H1 (cell line): ENCODE measurements at regions not wholly inside any gene's neighbourhood (a gene's known extent, or its start where the extent isn't known, plus 50 kb on each side); places are given as distances from the start of the nearest gene placed in this dataset.

Source experiments
- CTCF ChIA-PET: fragments of 300-600 bp; sonication (Branson Sonifier 250); formaldehyde crosslinking; loops from one replicate; lab custom pipeline; 2021; ENCODE audit not compliant: partially characterized antibody; lab: Charles Lee
- POLR2A ChIA-PET: fragments of 300-600 bp; sonication (Branson Sonifier 250); formaldehyde crosslinking; loops from one replicate; lab custom pipeline; 2021; ENCODE audit warnings: inconsistent platforms; ENCODE audit not compliant: partially characterized antibody; lab: Charles Lee
- DNase-seq, 2 experiments: peaks; one replicate each; pipeline versions ENCODE4 v3.0.0 to v3.0.0-alpha.2; 2010 to 2022; ENCODE audit warnings: low spot score in 2 of 2, low read depth in 1 of 2, mixed read lengths in 1 of 2
- FAIRE-seq: peaks from 2 replicates; lab custom pipeline; 2011; peaks lifted over from hg19 to GRCh38; lab: Jason Lieb, UNC
- H2AFZ ChIP-seq: 2 replicates; pipeline ENCODE4 v1.8.1; 2012; ENCODE audit warnings: low read length, inconsistent platforms
- H2AK5ac ChIP-seq: 2 replicates; pipeline ENCODE4 v1.6.1; 2013; ENCODE audit warnings: low read depth, low read length
- H2BK120ac ChIP-seq: replicated peaks from 2 replicates; pipeline ENCODE3; 2013; ENCODE audit warnings: low read depth, low read length, inconsistent platforms
- H2BK12ac ChIP-seq: 2 replicates; pipeline ENCODE4 v1.6.1; 2013; ENCODE audit warnings: low read depth, low read length
- H2BK15ac ChIP-seq: 2 replicates; pipeline ENCODE4 v1.6.1; 2013; ENCODE audit warnings: low read length
- H2BK20ac ChIP-seq: 2 replicates; pipeline ENCODE4 v1.6.1; 2013; ENCODE audit warnings: low read length
- H2BK5ac ChIP-seq: 2 replicates; pipeline ENCODE4 v1.6.1; 2013; ENCODE audit warnings: low read depth, low read length
- H3K14ac ChIP-seq: 2 replicates; pipeline ENCODE4 v1.6.1; 2013; ENCODE audit warnings: inconsistent platforms; ENCODE audit not compliant: insufficient read length
- H3K18ac ChIP-seq: 2 replicates; pipeline ENCODE4 v1.6.1; 2013; ENCODE audit warnings: low read length; ENCODE audit errors: extremely low read depth
- H3K23ac ChIP-seq: 2 replicates; pipeline ENCODE4 v1.6.1; 2013; ENCODE audit warnings: inconsistent platforms; ENCODE audit not compliant: insufficient read length
- H3K23me2 ChIP-seq: 2 replicates; pipeline ENCODE4 v1.6.1; 2013; ENCODE audit warnings: low read depth, low read length
- H3K27ac ChIP-seq: 2 replicates; pipeline ENCODE4 v1.6.1; 2011; ENCODE audit warnings: low read depth, low read length, inconsistent platforms
- H3K27me3 ChIP-seq, 4 experiments: replicated peaks in 1 of 4; 1 replicate in 1 of 4; 2 replicates in 3 of 4; pipeline versions ENCODE4 v1.6.1 to v1.8.1; 2011 to 2013; ENCODE audit warnings: low read length in 3 of 4, mild to moderate bottlenecking in 3 of 4, inconsistent platforms in 2 of 4, mixed read lengths in 2 of 4, moderate library complexity in 1 of 4; ENCODE audit not compliant: control insufficient read depth in 3 of 4, insufficient read depth in 3 of 4; ENCODE audit errors: extremely low read depth in 1 of 4
- H3K36me3 ChIP-seq, 4 experiments: 2 replicates each; pipeline versions ENCODE4 v1.6.1 to v1.8.1; 2011 to 2013; ENCODE audit warnings: mild to moderate bottlenecking in 4 of 4, low read length in 3 of 4, moderate library complexity in 2 of 4, control low read depth in 1 of 4, inconsistent platforms in 1 of 4; ENCODE audit not compliant: insufficient read depth in 4 of 4, control insufficient read depth in 2 of 4
- H3K4ac ChIP-seq: replicated peaks from 2 replicates; pipeline ENCODE3; 2013; ENCODE audit warnings: low read length, low read depth, mixed read lengths, inconsistent platforms; ENCODE audit not compliant: insufficient read length
- H3K4me1 ChIP-seq, 4 experiments: replicated peaks in 1 of 4; 1 replicate in 1 of 4; 2 replicates in 3 of 4; pipeline versions ENCODE4 v1.6.1 to v1.8.1; 2011 to 2013; ENCODE audit warnings: low read length in 3 of 4, inconsistent platforms in 2 of 4, mixed read lengths in 1 of 4; ENCODE audit not compliant: insufficient read depth in 4 of 4, control insufficient read depth in 3 of 4
- H3K4me2 ChIP-seq, 2 experiments: 2 replicates each; pipeline versions ENCODE4 v1.6.1 to v1.8.1; 2011 to 2013; ENCODE audit warnings: low read depth in 2 of 2, low read length in 2 of 2, control low read depth in 1 of 2, inconsistent platforms in 1 of 2, mild to moderate bottlenecking in 1 of 2; ENCODE audit not compliant: insufficient read depth in 1 of 2
- H3K4me3 ChIP-seq, 4 experiments: fragments of 200-600, 300-600 bp in 1 of 4; sonication (generic), shearing (Covaris generic), sonication (Bioruptor Twin) in 1 of 4; 2 replicates each; pipeline versions ENCODE4 v1.5.1 to v1.8.1; 2011 to 2016; ENCODE audit warnings: low read length in 4 of 4, low read depth in 3 of 4, control low read depth in 2 of 4, inconsistent platforms in 2 of 4, mild to moderate bottlenecking in 2 of 4, mixed read lengths in 1 of 4, moderate library complexity in 1 of 4; ENCODE audit not compliant: insufficient read depth in 2 of 4; ENCODE audit errors: extremely low read depth in 1 of 4
- H3K56ac ChIP-seq: replicated peaks from 2 replicates; pipeline ENCODE3; 2013; ENCODE audit warnings: low read depth, mild to moderate bottlenecking, mixed read lengths, low read length, inconsistent platforms; ENCODE audit not compliant: insufficient read length
- H3K79me1 ChIP-seq: 2 replicates; pipeline ENCODE4 v1.6.1; 2013; ENCODE audit warnings: low read depth, low read length, control low read depth
- H3K79me2 ChIP-seq, 2 experiments: 2 replicates each; pipeline versions ENCODE4 v1.6.1 to v1.8.1; 2012 to 2013; ENCODE audit warnings: low read length in 2 of 2, mild to moderate bottlenecking in 2 of 2, inconsistent platforms in 1 of 2; ENCODE audit not compliant: insufficient read depth in 2 of 2, control insufficient read depth in 1 of 2
- H3K9ac ChIP-seq, 4 experiments: replicated peaks in 1 of 4; 1 replicate in 1 of 4; 2 replicates in 3 of 4; pipeline versions ENCODE4 v1.6.1 to v1.8.1; 2011 to 2013; ENCODE audit warnings: low read depth in 3 of 4, low read length in 3 of 4, control low read depth in 2 of 4, mild to moderate bottlenecking in 2 of 4, moderate library complexity in 2 of 4, inconsistent platforms in 1 of 4; ENCODE audit errors: extremely low read depth in 1 of 4
- H3K9me3 ChIP-seq, 2 experiments: 2 replicates each; pipeline versions ENCODE4 v1.6.1 to v1.8.1; 2012 to 2013; ENCODE audit warnings: mild to moderate bottlenecking in 2 of 2, moderate library complexity in 2 of 2, control low read depth in 1 of 2, inconsistent platforms in 1 of 2, low read depth in 1 of 2, low read length in 1 of 2, mixed read lengths in 1 of 2; ENCODE audit not compliant: insufficient read depth in 2 of 2
- H4K20me1 ChIP-seq, 2 experiments: replicated peaks in 1 of 2; 2 replicates each; pipeline versions ENCODE3 to v1.8.1; 2011 to 2013; ENCODE audit warnings: inconsistent platforms in 2 of 2, low read length in 2 of 2, mild to moderate bottlenecking in 1 of 2; ENCODE audit not compliant: insufficient read depth in 2 of 2, control insufficient read depth in 1 of 2
- H4K5ac ChIP-seq: 2 replicates; pipeline ENCODE4 v1.6.1; 2013; ENCODE audit warnings: low read length, low read depth, mixed read lengths, inconsistent platforms; ENCODE audit not compliant: insufficient read length
- H4K8ac ChIP-seq: 2 replicates; pipeline ENCODE4 v1.8.0; 2013; ENCODE audit warnings: mild to moderate bottlenecking, moderate library complexity, low read length, inconsistent platforms; ENCODE audit not compliant: insufficient read depth; ENCODE audit errors: extremely low read depth
- H4K91ac ChIP-seq: replicated peaks from 2 replicates; pipeline ENCODE3; 2013; ENCODE audit warnings: low read length, mixed read lengths, inconsistent platforms; ENCODE audit not compliant: insufficient read length
- BRCA1 ChIP-seq: IDR thresholded peaks from 2 replicates; pipeline ENCODE4 v1.6.1; 2012; ENCODE audit warnings: low read depth, low read length, improper control_type of control experiment
- CBX8 ChIP-seq: fragments of 300-800, 300-1000 bp; sonication (generic); IDR thresholded peaks from 2 replicates; pipeline ENCODE4 v1.7.1; 2016; ENCODE audit warnings: low read depth, low read length, borderline replicate concordance
- FOSL1 ChIP-seq: IDR thresholded peaks from 2 replicates; pipeline ENCODE4 v1.6.1; 2011; ENCODE audit warnings: mild to moderate bottlenecking, low read depth, low read length, moderate library complexity; ENCODE audit not compliant: insufficient read depth
- GTF2F1 ChIP-seq: IDR thresholded peaks from 2 replicates; pipeline ENCODE4 v1.6.1; 2012; ENCODE audit warnings: low read depth, low read length, improper control_type of control experiment, borderline replicate concordance
- SP4 ChIP-seq: IDR thresholded peaks from 2 replicates; pipeline ENCODE4 v1.6.1; 2012; ENCODE audit warnings: low read length, inconsistent platforms
- TAF1 ChIP-seq: IDR thresholded peaks from 2 replicates; pipeline ENCODE4 v1.6.1; 2011; ENCODE audit warnings: mild to moderate bottlenecking, low read depth, low read length
- WGBS, 2 experiments: shearing (Covaris generic) in 1 of 2; methylation state at CpG; one replicate each; pipeline versions ENCODE4 v1.1.6 to v1.1.7; 2013 to 2015; ENCODE audit warnings: low lambda C conversion rate in 2 of 2, mixed read lengths in 2 of 2, inconsistent platforms in 1 of 2, low coverage in 1 of 2, missing lambda C conversion rate in 1 of 2; ENCODE audit not compliant: insufficient replicate concordance in 2 of 2, insufficient coverage in 1 of 2, insufficient read length in 1 of 2; ENCODE audit errors: extremely low coverage in 1 of 2, missing lambda C conversion rate in 1 of 2; 5-methylcytosine and 5-hydroxymethylcytosine counted together
- TF ChIP-seq, protein P1 (sequence below): IDR thresholded peaks from 2 replicates; pipeline ENCODE4 v1.6.1; 2012; ENCODE audit warnings: inconsistent platforms

GRCh38 chr2:4670331-4670730, 967.0 kb downstream of the DCDC2C start:
- Histone ChIP-seq H4K91ac (no peak overlapping the region), H3K4me1 (no peaks in the 10 kb centered on the region), H2BK5ac (no peak overlapping the region), H3K27ac (no peak overlapping the region), H3K56ac (no peak overlapping the region), H2AK5ac (no peak overlapping the region), H3K27me3 (no peaks in the 10 kb centered on the region), H3K9ac (no peak overlapping the region), H3K4ac (no peak overlapping the region), H3K14ac (no peak overlapping the region), H2BK12ac (no peak overlapping the region), H3K79me1 (no peaks in the 10 kb centered on the region), H3K36me3 (no peaks in the 10 kb centered on the region), H2AFZ (no peak overlapping the region), H3K79me2 (no peaks in the 10 kb centered on the region), H4K20me1 (no peaks in the 10 kb centered on the region), H2BK15ac (no peak overlapping the region), H3K4me3 (no peak overlapping the region), H2BK20ac (no peak overlapping the region), H3K23me2 (no peaks in the 10 kb centered on the region), H3K4me2 (no peak overlapping the region), H2BK120ac (no peak overlapping the region), H4K5ac (no peak overlapping the region), H3K9me3 (no peaks in the 10 kb centered on the region; a peak in 2 of 4 replicates), H3K18ac (no peak overlapping the region), H4K8ac (no peak overlapping the region), H3K23ac (no peak overlapping the region)
- TF ChIP-seq GTF2F1 (no peak), CBX8 (no peak), FOSL1 (no peak), SP4 (no peak), TAF1 (no peak), BRCA1 (no peak)
- TF ChIP-seq, protein P1, sequence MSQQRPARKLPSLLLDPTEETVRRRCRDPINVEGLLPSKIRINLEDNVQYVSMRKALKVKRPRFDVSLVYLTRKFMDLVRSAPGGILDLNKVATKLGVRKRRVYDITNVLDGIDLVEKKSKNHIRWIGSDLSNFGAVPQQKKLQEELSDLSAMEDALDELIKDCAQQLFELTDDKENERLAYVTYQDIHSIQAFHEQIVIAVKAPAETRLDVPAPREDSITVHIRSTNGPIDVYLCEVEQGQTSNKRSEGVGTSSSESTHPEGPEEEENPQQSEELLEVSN: no peak
- ChIA-PET CTCF (no interaction called here), POLR2A (no interaction called here)
- DNase-seq (no peak), FAIRE-seq (no peak)
- 91% methylated on average over 2 of the region's 2 CpGs; no CpG with 5 or more reads in 1 of the 2 experiments for WGBS, 2 experiments
